ENCODE measurements at regions not wholly inside any gene's neighbourhood (a gene's known extent, or its start where the extent isn't known, plus 50 kb on each side); places are given as distances from the start of the nearest gene placed in this dataset.

- H3K27me3 ChIP-seq, result no peaks in the 10 kb centered on the region
- no peak for DNase-seq
- no peak overlapping the region for H3K27ac ChIP-seq
- H3K36me3 ChIP-seq, result no peaks in the 10 kb centered on the region
- in situ Hi-C loops (cut with MboI; ENCODE audit: low sequenced_read_pairs in 4 of 4) (no loop called here), intact Hi-C loops (cut with DNase I; ENCODE audit: low total_unique reads) (no loop called here)
- TF ChIP-seq POLR2A (IDR thresholded peaks at IDR 0.05) (no peak), CTCF (IDR thresholded peaks at IDR 0.05 in 4 of 5, conservative IDR thresholded peaks at IDR 0.05 in 1 of 5) (no peak)
- no peaks in the 10 kb centered on the region for H3K9me3 ChIP-seq
- ATAC-seq, result no peak
- H3K4me1 ChIP-seq, result no peaks in the 10 kb centered on the region
- H3K4me3 ChIP-seq, result no peak overlapping the region
Observed at GRCh38 chr11:115869780-115870431, 365.7 kb upstream of the CADM1 start.

GRCh38 chr11:115869131-115869530 lies 364.9 kb upstream of the CADM1 start:
- TF ChIP-seq POLR2A (IDR thresholded peaks at IDR 0.05) (no peak), CTCF (IDR thresholded peaks at IDR 0.05 in 4 of 5, conservative IDR thresholded peaks at IDR 0.05 in 1 of 5) (no peak)

GRCh38 chr11:115860246-115860645 lies 356.0 kb upstream of the CADM1 start:
- in situ Hi-C loops (cut with MboI; ENCODE audit: low sequenced_read_pairs in 4 of 4), result no loop called here
- no peak for TF ChIP-seq CTCF (IDR thresholded peaks at IDR 0.05 in 4 of 5, conservative IDR thresholded peaks at IDR 0.05 in 1 of 5)
- no peak for TF ChIP-seq POLR2A (IDR thresholded peaks at IDR 0.05)
- Histone ChIP-seq H3K4me1 (no peaks in the 10 kb centered on the region), H3K27ac (no peak overlapping the region), H3K4me3 (no peak overlapping the region), H3K9me3 (peaks cover 0 to 6% (median 0%) of the 10 kb centered on the region in 3 donors), H3K36me3 (no peaks in the 10 kb centered on the region), H3K27me3 (no peaks in the 10 kb centered on the region)
- intact Hi-C loops (cut with DNase I; ENCODE audit: low total_unique reads), result no loop called here
- DNase-seq (no peak), ATAC-seq (no peak)

More at GRCh38 chr11:115869131-115869530, 364.9 kb upstream of the CADM1 start:
- Histone ChIP-seq H3K27ac (no peak overlapping the region), H3K27me3 (no peaks in the 10 kb centered on the region), H3K36me3 (no peaks in the 10 kb centered on the region), H3K9me3 (no peaks in the 10 kb centered on the region), H3K4me1 (no peaks in the 10 kb centered on the region), H3K4me3 (no peak overlapping the region)
- DNase-seq (no peak), ATAC-seq (no peak)
- intact Hi-C loops (cut with DNase I; ENCODE audit: low total_unique reads) (no loop called here), in situ Hi-C loops (cut with MboI; ENCODE audit: low sequenced_read_pairs in 4 of 4) (no loop called here)

- Histone ChIP-seq H3K4me3 (no peak overlapping the region), H3K9me3 (no peaks in the 10 kb centered on the region), H3K27ac (no peak overlapping the region), H3K4me1 (peaks cover 3 to 4% of the 10 kb centered on the region in 2 donors), H3K27me3 (no peaks in the 10 kb centered on the region), H3K36me3 (no peaks in the 10 kb centered on the region)
- intact Hi-C loops (cut with DNase I; ENCODE audit: low total_unique reads), result no loop called here
- TF ChIP-seq POLR2A (IDR thresholded peaks at IDR 0.05), result no peak
- no peak for TF ChIP-seq CTCF (IDR thresholded peaks at IDR 0.05 in 4 of 5, conservative IDR thresholded peaks at IDR 0.05 in 1 of 5)
- DNase-seq (no peak), ATAC-seq (no peak)
- in situ Hi-C loops (cut with MboI; ENCODE audit: low sequenced_read_pairs in 4 of 4), result no loop called here
Observed at GRCh38 chr11:115848611-115849010, 344.4 kb upstream of the CADM1 start.

- H3K27me3 ChIP-seq, result no peaks in the 10 kb centered on the region
- no peaks in the 10 kb centered on the region for H3K9me3 ChIP-seq
- H3K27ac ChIP-seq, result no peak overlapping the region
- no peak for ATAC-seq
- intact Hi-C loops (cut with DNase I; ENCODE audit: low total_unique reads) (no loop called here), in situ Hi-C loops (cut with MboI; ENCODE audit: low sequenced_read_pairs in 4 of 4) (no loop called here)
- H3K36me3 ChIP-seq, result no peaks in the 10 kb centered on the region
- TF ChIP-seq POLR2A (IDR thresholded peaks at IDR 0.05), result no peak
- no peak for TF ChIP-seq CTCF (IDR thresholded peaks at IDR 0.05 in 4 of 5, conservative IDR thresholded peaks at IDR 0.05 in 1 of 5)
- H3K4me1 ChIP-seq, result peaks cover 3 to 4% of the 10 kb centered on the region in 2 donors
- DNase-seq, result no peak
- H3K4me3 ChIP-seq, result no peak overlapping the region
Observed at GRCh38 chr11:115848080-115848479, 343.9 kb upstream of the CADM1 start.

All from gastrocnemius medialis (tissue), 4 donors.